Urothelium cell line (cell line): ENCODE measurements at regions not wholly inside any gene's neighbourhood (a gene's known extent, or its start where the extent isn't known, plus 50 kb on each side); places are given as distances from the start of the nearest gene placed in this dataset.
A peak's percentile ranks its signal among the peaks of the same experiment; 100 is the strongest.
"Not testable (repeated sequence)": the region's sequence is repeated elsewhere in the genome, so short reads cannot be mapped to it uniquely, and the experiment has no call there.

Experiments used
- DNase-seq: peaks from one replicate; pipeline ENCODE4 v3.0.0; 2011; ENCODE audit warnings: low spot score, mixed read lengths
- FAIRE-seq: peaks from 2 replicates; lab custom pipeline; 2011; peaks lifted over from hg19 to GRCh38; lab: Jason Lieb, UNC

DNA sequence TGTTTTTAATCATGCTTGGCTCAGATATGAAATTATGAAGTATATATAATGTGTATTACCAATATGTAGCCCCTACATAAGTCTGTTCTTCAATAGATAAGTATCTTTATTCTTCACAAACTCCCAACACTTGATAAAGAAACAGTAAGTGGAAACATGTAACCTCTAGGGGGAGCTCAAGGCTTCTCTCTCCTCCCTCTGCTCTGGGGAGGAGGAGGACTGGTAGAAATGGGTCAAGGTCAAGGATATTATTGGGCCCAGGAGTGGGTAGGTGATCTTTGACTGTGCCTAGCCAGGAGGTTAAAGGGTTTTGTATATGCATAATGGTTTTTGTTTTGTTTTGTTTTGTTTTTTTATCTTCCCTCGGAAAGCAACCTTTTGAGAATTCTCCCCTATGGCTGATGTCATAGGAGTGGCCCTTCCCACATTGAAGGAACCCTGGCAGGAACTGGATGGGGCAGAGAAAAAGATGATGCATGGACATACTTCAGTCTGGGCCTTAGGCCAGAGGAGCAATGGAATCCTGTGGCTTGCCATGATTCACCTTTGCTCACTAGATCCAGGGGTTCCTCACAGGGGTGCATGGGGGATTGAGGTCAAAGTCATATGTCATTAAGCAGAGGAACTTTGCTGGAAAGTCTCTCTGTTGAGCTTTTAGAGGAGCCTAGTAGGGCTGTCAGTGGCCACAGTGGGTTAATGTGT is 460.3 kb downstream of the MID1IP1 start:
- FAIRE-seq, result no peak
- peak; percentile 36 for DNase-seq

DNA sequence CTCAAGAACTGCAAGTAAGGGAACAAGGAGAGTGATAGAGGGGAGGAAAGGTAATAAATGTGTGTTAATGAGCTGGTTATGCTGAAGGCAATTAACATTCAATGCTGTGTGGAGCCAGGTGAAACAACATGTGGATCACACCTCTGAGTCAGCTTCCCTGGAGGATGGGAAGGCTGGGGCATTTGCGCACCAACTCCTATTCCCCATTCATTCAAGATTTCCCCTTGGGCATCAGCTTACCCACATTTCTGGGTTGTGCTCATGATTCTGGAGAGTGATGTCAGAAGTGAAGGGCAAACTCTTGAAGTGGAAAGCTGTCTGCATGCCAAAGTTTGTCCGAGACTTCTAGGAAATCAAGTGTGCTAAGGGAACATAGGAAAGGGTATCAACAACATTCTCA is 461.4 kb downstream of the MID1IP1 start:
- FAIRE-seq, result no peak

DNA sequence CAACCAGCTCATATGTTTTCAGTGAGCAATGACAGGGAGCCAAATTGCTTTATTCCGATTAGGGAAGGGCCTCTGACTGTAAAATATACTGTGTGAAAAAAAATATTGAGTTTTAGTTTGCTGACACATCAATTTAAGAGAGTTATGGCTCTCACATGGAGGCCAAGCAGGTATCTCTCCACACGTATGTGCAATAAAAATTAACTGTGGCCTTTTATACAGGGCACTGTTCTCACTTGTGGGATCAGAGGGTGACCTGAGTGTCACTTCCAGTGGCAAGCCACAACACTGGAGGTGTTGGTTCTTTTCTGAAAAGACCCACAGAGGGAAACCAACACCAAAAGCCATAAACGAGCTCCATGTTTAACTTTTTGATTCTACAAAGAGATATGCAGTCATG is 462.8 kb downstream of the MID1IP1 start:
- no peak for DNase-seq
- no peak for FAIRE-seq

More for the DNA sequence above, 461.4 kb downstream of the MID1IP1 start:
- no peak for DNase-seq

DNA sequence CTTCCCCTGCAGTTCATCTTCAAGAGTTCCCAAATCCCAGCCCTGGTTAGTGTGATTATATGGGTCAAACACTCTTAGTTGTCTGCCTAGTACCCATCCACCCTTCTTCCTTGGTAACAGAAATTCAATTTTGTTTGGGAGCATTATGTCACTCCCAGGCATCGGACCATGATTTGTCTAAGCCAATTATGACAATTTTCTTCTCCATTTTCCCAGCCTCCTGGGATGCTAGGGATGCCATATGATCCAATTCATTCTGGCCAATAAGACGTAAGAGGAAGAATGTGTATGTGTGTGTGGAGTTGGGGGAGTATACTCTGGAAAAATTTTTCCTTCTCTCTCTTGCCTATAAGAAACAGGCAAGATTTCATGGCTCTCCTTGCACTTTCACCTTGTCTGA is 465.9 kb downstream of the MID1IP1 start:
- DNase-seq, result no peak
- no peak for FAIRE-seq

DNA sequence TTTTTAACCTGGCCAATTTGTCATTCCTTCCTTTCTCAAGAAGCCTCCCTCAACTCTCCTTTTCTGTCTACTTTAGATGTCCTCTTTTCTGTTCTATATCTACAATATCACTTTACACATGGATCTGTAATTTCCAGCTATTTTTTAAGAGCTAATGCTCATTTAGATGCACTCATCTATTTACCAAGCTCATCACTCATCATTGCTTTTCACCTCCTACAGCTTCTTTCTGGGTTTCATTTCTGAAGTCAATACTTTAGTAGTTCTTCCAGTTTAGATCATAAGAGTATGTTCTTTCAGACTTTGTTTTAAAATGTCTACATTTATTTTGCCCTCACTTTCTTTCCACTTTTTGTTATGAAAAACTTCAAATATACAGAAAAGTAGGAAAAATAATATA is 466.9 kb downstream of the MID1IP1 start:
- no peak for FAIRE-seq

DNA sequence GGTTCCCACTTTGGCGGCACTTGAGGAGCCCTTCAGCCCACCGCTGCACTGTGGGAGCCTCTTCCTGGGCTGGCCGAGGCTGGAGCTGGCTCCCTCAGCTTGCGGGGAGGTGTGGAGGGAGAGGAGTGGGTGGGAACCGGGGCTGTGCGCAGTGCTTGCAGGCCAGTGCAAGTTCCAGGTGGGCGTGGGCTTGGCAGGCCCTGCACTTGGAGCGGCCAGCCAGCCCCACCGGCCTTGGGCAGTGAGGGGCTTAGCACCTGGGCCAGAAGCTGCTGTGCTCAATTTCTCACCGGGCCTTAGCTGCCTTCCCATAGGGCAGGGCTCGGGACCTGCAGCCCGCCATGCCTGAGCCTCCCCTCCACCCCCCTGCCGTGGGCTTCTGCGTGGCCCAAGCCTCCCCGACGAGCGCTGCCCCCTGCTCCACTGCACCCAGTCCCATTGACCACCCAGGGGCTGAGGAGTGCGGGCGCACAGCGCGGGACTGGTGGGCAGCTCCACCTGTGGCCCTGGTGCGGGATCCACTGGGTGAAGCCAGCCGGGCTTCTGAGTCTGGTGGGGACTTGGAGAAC is 474.3 kb downstream of the MID1IP1 start:
- FAIRE-seq (no peak), DNase-seq (no peak)

More for the DNA sequence above, 466.9 kb downstream of the MID1IP1 start:
- DNase-seq, result no peak

DNA sequence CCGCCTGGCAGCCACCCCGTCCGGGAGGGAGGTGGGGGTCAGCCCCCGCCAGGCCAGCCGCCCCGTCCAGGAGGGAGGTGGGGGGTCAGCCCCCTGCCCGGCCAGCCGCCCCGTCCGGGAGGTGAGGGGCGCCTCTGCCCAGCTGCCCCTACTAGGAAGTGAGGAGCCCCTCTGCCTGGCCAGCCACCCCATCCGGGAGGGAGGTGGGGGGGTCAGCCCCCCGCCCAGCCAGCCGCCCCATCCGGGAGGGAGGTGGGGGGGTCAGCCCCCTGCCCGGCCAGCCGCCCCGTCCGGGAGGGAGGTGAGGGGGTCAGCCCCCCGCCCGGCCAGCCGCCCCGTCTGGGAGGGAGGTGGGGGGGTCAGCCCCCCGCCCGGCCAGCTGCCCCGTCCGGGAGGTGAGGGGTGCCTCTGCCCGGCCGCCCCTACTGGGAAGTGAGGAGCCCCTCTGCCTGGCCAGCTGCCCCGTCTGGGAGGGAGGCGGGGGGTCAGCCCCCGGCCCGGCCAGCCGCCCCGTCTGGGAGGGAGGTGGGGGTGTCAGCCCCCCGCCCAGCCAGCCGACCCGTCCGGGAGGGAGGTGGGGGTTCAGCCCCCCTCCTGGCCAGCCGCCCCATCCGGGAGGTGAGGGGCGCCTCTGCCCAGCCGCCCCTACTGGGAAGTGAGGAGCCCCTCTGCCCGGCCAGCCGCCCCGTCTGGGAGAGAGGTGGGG is 476.6 kb downstream of the MID1IP1 start:
- FAIRE-seq, DNase-seq: not testable (repeated sequence)

DNA sequence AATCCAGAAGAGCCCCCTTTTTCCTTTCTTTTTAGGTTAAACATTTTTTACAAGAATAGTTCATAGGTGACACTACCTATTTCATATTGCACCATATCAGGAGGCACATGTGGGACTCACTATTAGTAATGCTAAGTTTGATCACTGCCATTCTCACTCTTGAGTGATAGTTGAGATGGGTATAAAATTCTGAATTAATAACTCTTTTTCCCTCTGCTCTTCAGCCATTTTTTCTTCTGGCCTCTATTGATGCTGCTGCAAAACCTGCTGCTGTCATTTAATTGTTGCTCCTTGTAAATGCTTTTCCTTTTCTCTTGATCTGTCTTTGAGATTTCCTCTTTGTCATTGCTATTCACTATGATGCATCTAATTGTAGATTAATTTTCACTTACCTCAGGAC is 482.0 kb downstream of the MID1IP1 start:
- DNase-seq, result no peak
- FAIRE-seq, result no peak

DNA sequence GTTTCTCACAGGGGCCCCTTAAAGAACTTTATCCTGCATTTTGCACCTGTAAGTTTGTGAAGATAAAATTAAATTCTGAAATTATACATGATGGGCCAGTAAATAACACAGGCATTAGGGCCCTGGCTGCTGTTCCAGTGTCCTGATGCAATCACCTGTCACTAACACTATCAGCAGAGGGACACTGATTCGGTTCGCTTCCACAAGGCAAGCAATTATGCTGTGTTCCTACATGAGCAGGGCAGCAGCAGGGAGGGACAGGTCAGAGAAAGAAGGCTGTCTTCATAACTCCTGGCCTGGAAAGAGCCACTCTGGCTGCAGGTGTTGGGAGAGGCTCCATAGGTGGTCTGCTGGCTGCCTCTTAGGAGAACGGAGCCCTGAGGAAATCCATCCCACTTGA is 487.3 kb downstream of the MID1IP1 start:
- DNase-seq (no peak), FAIRE-seq (no peak)

DNA sequence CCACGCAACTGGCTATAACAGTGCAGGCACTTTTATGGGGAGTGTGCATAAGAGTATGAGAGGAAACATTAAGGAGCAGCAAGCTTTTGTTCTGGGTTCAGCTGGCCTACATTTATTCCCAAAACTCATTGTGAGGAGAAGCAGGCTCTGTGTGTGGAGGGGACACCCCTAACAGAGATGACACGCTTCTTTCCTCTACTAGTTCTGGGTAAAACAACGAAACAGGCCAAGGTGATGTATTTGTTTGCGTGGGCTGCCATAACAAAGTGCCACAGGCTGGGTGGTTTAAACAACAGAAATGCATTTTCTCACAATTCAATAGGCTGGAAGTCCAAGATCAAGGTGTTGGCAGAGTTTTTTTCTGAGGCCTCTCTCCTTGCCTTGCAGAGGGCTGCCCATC is 488.6 kb downstream of the MID1IP1 start:
- DNase-seq, result no peak
- no peak for FAIRE-seq

DNA sequence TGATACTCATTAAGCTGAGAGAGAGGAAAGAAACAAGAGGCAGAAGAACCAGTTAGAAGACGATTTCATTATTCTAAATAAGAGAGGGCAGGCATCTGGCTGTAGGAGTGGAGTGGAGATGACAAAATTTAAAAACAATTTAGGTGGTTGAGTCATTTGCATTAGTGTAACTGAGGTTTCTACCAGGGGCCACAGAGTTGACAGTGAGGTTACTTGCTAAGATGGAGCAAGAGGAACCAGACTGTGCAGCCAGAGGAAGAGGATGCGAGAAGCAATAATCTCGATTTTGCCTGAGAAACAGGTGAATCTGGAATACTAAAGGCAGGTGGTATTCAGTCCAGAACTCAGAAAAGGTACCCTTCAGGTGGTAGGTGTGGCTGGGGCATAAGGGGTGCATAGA is 491.9 kb downstream of the MID1IP1 start:
- DNase-seq (no peak), FAIRE-seq (no peak)

DNA sequence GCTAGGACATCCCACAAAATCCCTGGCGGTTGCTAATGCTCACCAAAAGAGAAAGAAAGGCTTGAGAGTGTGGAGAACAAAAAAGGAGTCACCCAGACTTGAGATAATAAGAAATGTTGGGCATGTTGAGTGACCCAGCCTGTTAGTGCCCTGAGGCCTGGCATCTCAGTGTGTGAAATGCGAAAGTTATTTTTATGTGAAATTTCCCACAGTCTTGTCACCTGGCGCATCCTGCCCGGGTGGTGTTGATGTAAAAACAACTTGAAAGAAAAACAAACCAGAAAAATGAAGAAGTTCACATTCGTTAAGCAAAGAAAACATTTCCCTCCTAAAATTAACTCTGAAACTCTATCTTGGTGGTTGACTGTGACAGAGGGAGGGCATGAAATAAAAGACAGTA is 495.2 kb downstream of the MID1IP1 start:
- DNase-seq (no peak), FAIRE-seq (no peak)

DNA sequence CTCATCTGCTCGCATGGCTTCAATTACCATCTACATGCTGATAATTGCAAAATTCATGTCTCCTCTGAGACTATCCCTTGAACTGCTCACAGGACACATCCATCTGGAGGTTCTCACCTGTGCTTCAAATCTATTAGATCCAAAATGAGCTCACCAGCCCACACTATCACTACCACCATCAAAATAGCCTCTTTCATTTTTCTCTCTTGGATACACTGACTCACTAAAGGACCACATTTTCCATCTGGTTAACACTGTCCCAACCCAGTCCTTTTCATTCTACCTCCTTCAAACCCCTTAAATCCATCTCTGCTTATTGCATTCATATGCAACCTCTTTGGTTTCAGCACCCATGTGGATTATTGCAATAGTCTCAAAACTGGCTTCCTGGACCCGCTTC is 497.6 kb downstream of the MID1IP1 start:
- FAIRE-seq (no peak), DNase-seq (no peak)

DNA sequence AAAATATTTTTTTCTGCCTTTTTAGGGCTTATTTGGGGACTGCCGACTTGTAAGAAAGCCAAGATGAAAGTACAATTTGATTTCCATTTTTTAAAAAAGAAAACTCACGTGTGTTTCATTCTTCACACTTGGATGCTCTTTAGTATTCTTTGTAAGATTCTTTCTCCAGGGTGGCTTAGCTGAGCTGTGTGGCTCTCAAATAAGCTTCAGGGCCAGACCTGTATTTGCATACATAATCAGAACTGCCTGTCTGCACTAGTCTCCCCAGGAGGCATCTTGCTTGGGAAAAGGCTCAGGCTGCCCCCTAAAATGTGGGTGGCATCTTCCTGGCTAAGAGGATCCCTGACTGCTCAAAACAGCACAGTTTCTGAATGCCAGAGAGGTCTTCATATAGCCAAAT is 498.4 kb downstream of the MID1IP1 start:
- no peak for FAIRE-seq

DNA sequence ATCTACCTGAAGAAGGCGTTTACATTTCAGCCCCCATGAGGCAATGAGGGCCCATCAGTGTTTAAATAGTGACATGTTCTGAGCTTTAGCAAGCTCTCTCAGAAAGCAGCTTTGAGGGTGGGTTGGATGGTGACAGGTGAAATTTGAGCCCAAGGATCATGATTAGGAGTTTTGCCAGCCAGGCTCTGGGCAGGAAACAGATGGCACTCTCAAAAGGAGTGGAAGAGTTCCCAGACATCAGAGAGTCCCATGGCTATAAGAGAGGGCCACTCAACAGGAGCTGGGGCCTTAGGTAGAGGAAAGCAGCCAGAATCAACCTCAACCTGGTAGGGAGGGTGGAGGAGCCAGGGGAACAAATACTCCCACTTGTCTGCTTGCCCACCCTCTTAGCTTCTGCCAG is 499.8 kb downstream of the MID1IP1 start:
- no peak for DNase-seq
- FAIRE-seq, result no peak

More for the DNA sequence above, 498.4 kb downstream of the MID1IP1 start:
- DNase-seq, result no peak

DNA sequence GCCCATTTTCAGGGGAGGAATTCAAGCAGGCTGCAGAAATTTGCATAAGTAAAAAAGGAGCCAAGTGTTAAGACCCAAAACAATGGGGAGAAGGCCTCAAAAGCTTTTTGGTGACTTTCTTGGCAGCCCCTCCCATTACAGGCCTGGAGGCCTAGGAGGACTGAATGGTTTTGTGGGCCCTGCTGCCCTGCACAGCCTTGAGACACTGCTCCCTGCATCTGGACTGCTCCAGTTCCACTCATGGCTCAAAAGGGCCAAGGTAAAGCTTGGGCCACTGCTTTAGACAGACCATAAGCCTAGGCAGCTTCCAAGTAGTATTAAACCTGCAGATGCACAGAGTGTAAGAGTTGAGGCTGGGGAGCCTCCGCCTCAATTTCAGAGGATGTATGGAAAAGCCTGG is 501.6 kb downstream of the MID1IP1 start:
- FAIRE-seq, result no peak
- DNase-seq, result no peak

DNA sequence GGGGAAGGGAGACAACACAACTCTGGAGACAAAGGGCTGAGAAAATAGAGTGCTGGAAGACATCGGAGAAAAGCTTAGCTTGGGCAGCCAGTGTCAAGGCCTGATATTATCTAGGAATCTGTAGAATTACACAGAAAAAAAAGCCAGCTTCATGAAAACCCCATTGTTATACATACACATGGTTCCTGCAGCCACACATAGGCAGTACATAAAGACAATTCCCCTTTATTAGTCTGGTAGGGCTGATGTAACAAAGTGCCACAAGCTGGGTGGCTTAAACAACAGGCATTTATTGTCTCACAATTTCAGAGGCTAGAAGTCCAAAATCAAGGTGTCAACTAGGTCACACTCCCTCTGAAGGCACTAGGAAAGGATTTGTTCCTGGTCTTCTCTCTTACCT is 503.5 kb downstream of the MID1IP1 start:
- FAIRE-seq, result no peak
- no peak for DNase-seq

DNA sequence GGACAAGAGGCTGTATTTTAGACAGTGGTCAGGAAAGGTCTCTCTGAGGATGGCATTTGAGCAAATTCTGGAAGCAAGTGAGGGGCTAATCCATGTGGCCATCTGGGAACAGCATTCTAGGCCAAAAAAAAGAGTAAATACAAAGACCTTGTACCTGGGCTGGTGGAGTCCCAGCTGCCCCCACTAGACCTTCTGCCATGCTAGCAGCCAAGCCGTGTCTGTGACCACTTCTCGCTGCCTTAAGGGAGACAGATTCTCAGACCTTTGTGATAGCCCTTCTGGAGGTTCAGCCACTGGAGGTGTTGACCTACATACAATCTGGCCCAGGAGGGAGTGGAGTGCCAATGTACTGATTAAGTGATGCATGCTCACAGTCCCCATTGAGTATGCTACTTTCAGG is 506.2 kb downstream of the MID1IP1 start:
- FAIRE-seq (no peak), DNase-seq (no peak)

DNA sequence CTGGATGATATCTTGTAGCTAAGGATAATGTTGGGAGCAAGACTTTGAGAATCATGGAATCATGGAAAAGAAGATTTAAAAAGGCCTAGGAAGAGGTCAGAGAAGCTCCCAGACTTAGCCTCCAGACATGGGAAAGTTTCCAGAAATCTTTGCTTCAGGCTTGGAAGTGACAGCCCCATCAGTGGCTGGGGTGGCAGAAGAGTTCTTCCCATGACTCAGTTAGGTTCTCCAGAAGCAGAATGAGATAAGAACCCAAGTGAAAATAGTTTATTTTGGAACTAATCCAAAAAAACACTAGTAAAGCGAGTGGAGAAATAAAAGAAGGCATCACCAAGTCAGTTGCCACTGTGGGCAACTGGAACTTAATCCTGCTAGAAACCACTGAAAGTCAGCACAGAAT is 506.9 kb downstream of the MID1IP1 start:
- no peak for DNase-seq
- FAIRE-seq, result no peak

DNA sequence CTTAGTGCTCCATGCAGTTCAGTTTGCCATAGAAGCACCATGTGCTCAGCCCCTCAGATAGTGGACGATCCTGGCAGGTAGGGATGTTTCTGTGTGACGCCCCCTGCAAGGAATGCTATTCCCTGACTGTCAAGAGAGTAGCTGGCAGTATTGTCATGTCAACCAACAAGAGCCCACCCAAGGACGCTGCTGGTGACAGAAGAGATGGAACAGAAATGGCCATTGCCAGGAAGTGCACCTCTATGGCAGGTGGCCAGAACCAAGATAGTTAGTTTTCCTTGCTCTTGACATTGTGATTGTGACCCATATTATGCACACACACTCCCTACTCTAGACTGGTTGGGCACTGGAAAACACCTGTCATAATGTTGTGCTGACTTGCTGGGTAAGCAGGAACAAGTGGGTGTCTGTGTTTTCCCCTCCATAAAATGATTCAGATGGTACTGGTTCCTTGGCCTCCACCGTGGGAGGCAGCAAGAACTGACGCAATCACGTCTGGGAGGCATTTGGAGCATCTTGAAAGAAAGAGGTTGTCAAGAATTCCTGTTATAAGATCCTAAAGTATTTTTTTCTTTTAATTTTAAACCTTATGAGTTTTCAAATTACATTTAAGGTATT is 507.9 kb downstream of the MID1IP1 start:
- FAIRE-seq (no peak), DNase-seq (peak; percentile 30)

DNA sequence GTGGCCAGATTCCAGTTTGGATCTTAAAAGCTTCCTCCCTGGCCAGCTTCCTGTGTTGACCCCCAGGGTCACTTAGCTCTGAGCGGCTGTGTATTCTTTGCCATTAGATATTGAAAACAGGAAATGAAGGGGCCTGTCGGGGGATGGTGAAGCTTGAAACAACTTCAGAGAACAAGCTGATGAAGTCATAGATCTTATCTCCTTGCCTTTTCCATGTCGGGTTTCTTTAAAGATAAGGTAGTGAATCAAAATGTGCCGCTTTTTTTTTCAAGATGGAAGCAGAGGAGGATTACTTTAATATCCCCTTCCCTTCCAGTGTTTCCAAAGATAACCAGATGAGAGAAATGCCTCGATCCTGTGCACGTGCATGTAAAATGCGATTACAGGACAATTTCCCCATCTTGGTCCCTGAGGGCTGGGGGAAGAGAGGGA is 508.5 kb downstream of the MID1IP1 start:
- DNase-seq (peak; percentile 12), FAIRE-seq (no peak)

DNA sequence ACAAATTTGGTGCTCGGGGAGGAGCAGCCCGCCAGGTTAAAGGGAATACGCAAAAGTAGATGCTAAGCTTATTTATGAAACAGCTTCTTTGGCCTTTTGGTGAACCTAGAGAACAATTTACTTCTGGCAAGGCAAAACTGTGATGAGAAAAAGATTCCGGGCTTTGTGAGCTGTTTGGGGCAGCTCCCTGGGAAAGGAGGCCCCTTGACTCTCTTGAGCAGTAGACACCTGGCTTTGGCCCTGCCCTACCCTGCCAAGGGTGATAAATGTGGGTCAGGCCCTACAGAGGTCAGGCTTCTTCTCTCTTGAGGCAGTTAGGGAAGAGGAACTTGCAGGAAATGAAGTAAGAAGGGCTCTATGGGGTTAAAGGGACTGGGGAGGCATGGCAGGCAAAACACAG is 509.6 kb downstream of the MID1IP1 start:
- DNase-seq, result no peak
- FAIRE-seq, result no peak
